ENCODE measurements at regions not wholly inside any gene's neighbourhood (a gene's known extent, or its start where the extent isn't known, plus 50 kb on each side); places are given as distances from the start of the nearest gene placed in this dataset.

DNA sequence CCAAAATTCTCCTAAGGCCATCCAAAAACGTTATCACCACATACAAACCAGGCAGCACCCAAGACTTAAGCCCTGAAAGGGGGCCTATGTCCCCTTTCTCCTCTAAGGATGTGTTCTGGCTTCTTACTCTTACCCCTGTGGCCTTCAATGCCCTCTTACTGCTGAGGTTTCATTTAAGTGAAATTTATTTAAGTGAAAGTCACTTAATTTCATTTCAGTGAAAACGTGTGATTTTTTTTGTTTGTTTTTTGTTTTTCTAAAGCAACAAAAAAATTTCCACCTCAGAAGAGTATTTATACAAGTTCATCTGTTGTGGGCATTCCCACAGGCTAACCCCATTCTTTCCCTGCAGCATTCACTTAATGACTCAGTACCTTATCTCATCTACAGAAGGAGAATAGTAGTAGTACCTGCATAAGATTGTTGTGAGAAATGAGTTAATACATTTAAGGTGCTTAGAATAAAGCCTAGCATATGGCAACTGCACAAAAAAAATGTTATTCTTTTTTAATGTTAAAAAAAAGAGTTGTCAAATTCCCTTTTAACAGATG lies 220.6 kb downstream of the CHRM3 start:
- TF ChIP-seq POLR2A (IDR thresholded peaks at IDR 0.05; ENCODE audit: extremely low read depth, insufficient read length) (no peak), MYC (IDR thresholded peaks at IDR 0.05; ENCODE audit: low read depth, low read length) (no peak)
- TF ChIP-seq, protein P1, sequence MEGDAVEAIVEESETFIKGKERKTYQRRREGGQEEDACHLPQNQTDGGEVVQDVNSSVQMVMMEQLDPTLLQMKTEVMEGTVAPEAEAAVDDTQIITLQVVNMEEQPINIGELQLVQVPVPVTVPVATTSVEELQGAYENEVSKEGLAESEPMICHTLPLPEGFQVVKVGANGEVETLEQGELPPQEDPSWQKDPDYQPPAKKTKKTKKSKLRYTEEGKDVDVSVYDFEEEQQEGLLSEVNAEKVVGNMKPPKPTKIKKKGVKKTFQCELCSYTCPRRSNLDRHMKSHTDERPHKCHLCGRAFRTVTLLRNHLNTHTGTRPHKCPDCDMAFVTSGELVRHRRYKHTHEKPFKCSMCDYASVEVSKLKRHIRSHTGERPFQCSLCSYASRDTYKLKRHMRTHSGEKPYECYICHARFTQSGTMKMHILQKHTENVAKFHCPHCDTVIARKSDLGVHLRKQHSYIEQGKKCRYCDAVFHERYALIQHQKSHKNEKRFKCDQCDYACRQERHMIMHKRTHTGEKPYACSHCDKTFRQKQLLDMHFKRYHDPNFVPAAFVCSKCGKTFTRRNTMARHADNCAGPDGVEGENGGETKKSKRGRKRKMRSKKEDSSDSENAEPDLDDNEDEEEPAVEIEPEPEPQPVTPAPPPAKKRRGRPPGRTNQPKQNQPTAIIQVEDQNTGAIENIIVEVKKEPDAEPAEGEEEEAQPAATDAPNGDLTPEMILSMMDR (IDR thresholded peaks at IDR 0.05; ENCODE audit: low read depth, low read length) = no peak
- TF ChIP-seq, protein P2, sequence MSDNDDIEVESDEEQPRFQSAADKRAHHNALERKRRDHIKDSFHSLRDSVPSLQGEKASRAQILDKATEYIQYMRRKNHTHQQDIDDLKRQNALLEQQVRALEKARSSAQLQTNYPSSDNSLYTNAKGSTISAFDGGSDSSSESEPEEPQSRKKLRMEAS (IDR thresholded peaks at IDR 0.05; ENCODE audit: low read depth, low read length) = no peak
